ENCODE measurements at regions not wholly inside any gene's neighbourhood (a gene's known extent, or its start where the extent isn't known, plus 50 kb on each side); places are given as distances from the start of the nearest gene placed in this dataset.

DNA sequence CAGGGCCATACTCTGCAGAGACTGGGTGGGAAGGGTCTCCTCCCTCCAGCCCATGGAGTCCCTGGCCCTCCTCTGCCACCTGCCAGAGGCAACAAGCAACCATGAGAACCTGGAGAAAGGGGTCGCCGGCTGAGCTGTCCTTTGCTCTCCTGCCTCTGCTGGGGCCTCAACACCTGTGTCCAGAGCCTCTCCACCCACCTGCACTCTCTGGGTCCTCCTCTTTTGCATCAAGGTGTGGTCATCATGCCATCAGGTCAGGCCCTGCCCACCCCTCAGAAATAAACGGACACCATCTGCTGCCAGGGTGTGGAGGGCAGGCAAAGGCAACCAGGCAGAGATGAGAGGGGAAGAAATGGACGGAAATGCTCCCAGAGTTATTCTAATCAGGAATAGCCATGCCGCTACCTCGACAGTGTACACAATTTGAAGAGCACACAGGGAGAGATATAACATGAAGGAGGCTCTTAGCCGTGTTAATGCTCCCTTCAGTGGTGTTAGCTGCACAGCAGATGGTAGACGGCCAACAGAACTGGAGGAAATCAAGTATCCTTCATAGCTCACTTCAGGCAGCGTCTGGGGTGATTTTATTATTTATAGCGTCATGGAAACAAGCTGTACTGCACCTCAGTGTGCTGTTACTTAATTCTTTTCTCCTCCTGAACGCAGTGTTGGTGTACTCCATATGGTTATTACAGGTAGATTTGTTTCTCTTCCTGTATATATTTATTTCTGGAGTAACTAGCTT is 247.9 kb downstream of the TSN start:
- H3K27ac Mint-ChIP-seq (ENCODE audit: unreplicated experiment), result no peak overlapping the region
- Histone ChIP-seq H3K4me3 (ENCODE audit: insufficient read depth, low read depth, low read length) (no peak overlapping the region), H3K27ac (ENCODE audit: low read depth, low read length) (no peak overlapping the region), H3K4me1 (ENCODE audit: insufficient read depth, low read length) (peaks cover 7% of the 10 kb centered on the region), H4K20me1 (ENCODE audit: insufficient read depth, low read length) (no peaks in the 10 kb centered on the region), H2AFZ (ENCODE audit: low read depth, low read length) (no peak overlapping the region), H3K27me3 (ENCODE audit: insufficient read depth, low read length) (no peaks in the 10 kb centered on the region), H3K9me3 (ENCODE audit: insufficient read depth, low read depth, low read length) (no peaks in the 10 kb centered on the region), H3K36me3 (ENCODE audit: insufficient read depth, low read length) (no peaks in the 10 kb centered on the region), H3K79me2 (ENCODE audit: insufficient read depth, low read length) (no peaks in the 10 kb centered on the region), H3K9ac (ENCODE audit: low read length) (no peak overlapping the region), H3K4me2 (ENCODE audit: low read length) (no peak overlapping the region)
- H3K4me3 Mint-ChIP-seq (ENCODE audit: unreplicated experiment), result no peak overlapping the region
- H3K27me3 Mint-ChIP-seq (ENCODE audit: low read depth, unreplicated experiment), result peaks cover 9% of the 10 kb centered on the region
- peaks cover 19% of the 10 kb centered on the region for H3K4me1 Mint-ChIP-seq (ENCODE audit: low read depth, unreplicated experiment)
- peaks cover 2% of the 10 kb centered on the region for H3K9me3 Mint-ChIP-seq (ENCODE audit: unreplicated experiment)
- TF ChIP-seq EZH2 (IDR thresholded peaks at IDR 0.05; ENCODE audit: insufficient read depth, low read length), result no peak
- TF ChIP-seq, protein P1, sequence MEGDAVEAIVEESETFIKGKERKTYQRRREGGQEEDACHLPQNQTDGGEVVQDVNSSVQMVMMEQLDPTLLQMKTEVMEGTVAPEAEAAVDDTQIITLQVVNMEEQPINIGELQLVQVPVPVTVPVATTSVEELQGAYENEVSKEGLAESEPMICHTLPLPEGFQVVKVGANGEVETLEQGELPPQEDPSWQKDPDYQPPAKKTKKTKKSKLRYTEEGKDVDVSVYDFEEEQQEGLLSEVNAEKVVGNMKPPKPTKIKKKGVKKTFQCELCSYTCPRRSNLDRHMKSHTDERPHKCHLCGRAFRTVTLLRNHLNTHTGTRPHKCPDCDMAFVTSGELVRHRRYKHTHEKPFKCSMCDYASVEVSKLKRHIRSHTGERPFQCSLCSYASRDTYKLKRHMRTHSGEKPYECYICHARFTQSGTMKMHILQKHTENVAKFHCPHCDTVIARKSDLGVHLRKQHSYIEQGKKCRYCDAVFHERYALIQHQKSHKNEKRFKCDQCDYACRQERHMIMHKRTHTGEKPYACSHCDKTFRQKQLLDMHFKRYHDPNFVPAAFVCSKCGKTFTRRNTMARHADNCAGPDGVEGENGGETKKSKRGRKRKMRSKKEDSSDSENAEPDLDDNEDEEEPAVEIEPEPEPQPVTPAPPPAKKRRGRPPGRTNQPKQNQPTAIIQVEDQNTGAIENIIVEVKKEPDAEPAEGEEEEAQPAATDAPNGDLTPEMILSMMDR (IDR thresholded peaks at IDR 0.05; ENCODE audit: insufficient read depth, low read depth, low read length), result no peak
- H3K36me3 Mint-ChIP-seq (ENCODE audit: low read depth, unreplicated experiment), result no peaks in the 10 kb centered on the region
- FAIRE-seq (no peak), DNase-seq (ENCODE audit: low read depth) (no peak)

DNA sequence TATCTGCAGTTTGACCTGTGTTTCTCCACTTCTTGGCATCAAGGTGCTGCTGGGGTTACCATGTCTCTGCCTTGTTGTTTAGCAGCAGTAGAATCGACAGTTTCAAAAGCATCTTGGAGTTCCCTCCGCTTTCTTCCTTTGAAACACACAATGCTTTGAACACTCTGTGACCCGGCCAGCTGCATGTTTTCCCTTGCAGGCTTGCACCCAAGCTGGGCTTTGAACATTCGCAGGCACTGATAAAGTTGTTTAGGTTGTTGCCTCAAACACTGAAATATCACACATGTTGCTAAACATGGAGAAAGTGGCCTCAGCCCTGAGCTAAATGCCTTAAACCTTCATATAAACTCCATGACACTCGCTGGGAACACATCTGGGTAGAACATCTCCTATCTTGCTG is 251.7 kb downstream of the TSN start:
- H3K4me1 Mint-ChIP-seq (ENCODE audit: low read depth, unreplicated experiment), result peaks cover 19% of the 10 kb centered on the region
- H3K27me3 ChIP-seq (ENCODE audit: insufficient read depth, low read length), result no peaks in the 10 kb centered on the region
- no peaks in the 10 kb centered on the region for H4K20me1 ChIP-seq (ENCODE audit: insufficient read depth, low read length)
- H3K4me1 ChIP-seq (ENCODE audit: insufficient read depth, low read length), result no peaks in the 10 kb centered on the region
- no peaks in the 10 kb centered on the region for H3K36me3 ChIP-seq (ENCODE audit: insufficient read depth, low read length)
- peaks cover under 1% of the 10 kb centered on the region for H3K9me3 Mint-ChIP-seq (ENCODE audit: unreplicated experiment)
- FAIRE-seq (no peak), DNase-seq (ENCODE audit: low read depth) (no peak)
- H2AFZ ChIP-seq (ENCODE audit: low read depth, low read length), result no peak overlapping the region
- no peak overlapping the region for H3K9ac ChIP-seq (ENCODE audit: low read length)
- peaks cover 6% of the 10 kb centered on the region for H3K27me3 Mint-ChIP-seq (ENCODE audit: low read depth, unreplicated experiment)
- H3K79me2 ChIP-seq (ENCODE audit: insufficient read depth, low read length), result no peaks in the 10 kb centered on the region
- TF ChIP-seq EZH2 (IDR thresholded peaks at IDR 0.05; ENCODE audit: insufficient read depth, low read length), result no peak
- TF ChIP-seq, protein P1 (IDR thresholded peaks at IDR 0.05; ENCODE audit: insufficient read depth, low read depth, low read length), result no peak
- H3K9me3 ChIP-seq (ENCODE audit: insufficient read depth, low read depth, low read length), result no peaks in the 10 kb centered on the region
- H3K27ac Mint-ChIP-seq (ENCODE audit: unreplicated experiment), result peak overlapping the region; percentile 58
- H3K36me3 Mint-ChIP-seq (ENCODE audit: low read depth, unreplicated experiment), result no peaks in the 10 kb centered on the region
- no peak overlapping the region for H3K4me2 ChIP-seq (ENCODE audit: low read length)
- no peak overlapping the region for H3K27ac ChIP-seq (ENCODE audit: low read depth, low read length)
- H3K4me3 ChIP-seq (ENCODE audit: insufficient read depth, low read depth, low read length), result no peak overlapping the region
- H3K4me3 Mint-ChIP-seq (ENCODE audit: unreplicated experiment), result no peak overlapping the region

DNA sequence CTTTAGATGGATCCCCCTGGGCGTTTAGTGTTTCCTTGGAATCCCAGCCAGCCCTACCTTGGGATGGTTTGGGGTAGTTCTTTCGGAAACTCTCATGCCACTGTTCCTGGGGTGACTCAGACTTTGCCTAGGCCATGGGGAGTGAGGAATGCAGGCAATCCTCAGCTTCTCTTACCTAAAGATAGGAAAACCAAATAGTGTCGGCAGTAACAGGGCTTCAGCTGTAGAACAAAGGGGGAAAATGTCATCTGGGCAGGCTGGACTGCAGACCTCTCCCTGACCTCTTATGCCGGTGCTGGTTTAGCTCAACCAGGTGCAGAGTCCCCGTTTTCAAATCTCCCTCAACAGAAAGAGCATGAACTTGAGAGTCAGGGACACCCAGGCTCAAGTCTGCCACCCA is 252.1 kb downstream of the TSN start:
- H2AFZ ChIP-seq (ENCODE audit: low read depth, low read length), result no peak overlapping the region
- peaks cover 6% of the 10 kb centered on the region for H3K27me3 Mint-ChIP-seq (ENCODE audit: low read depth, unreplicated experiment)
- no peak overlapping the region for H3K27ac ChIP-seq (ENCODE audit: low read depth, low read length)
- peaks cover 2% of the 10 kb centered on the region for H3K9me3 Mint-ChIP-seq (ENCODE audit: unreplicated experiment)
- H3K27me3 ChIP-seq (ENCODE audit: insufficient read depth, low read length), result no peaks in the 10 kb centered on the region
- H3K36me3 Mint-ChIP-seq (ENCODE audit: low read depth, unreplicated experiment), result no peaks in the 10 kb centered on the region
- H3K4me2 ChIP-seq (ENCODE audit: low read length), result no peak overlapping the region
- no peak overlapping the region for H3K9ac ChIP-seq (ENCODE audit: low read length)
- no peaks in the 10 kb centered on the region for H4K20me1 ChIP-seq (ENCODE audit: insufficient read depth, low read length)
- H3K4me3 Mint-ChIP-seq (ENCODE audit: unreplicated experiment), result no peak overlapping the region
- no peaks in the 10 kb centered on the region for H3K36me3 ChIP-seq (ENCODE audit: insufficient read depth, low read length)
- peaks cover 21% of the 10 kb centered on the region for H3K4me1 Mint-ChIP-seq (ENCODE audit: low read depth, unreplicated experiment)
- H3K4me3 ChIP-seq (ENCODE audit: insufficient read depth, low read depth, low read length), result no peak overlapping the region
- no peaks in the 10 kb centered on the region for H3K9me3 ChIP-seq (ENCODE audit: insufficient read depth, low read depth, low read length)
- no peaks in the 10 kb centered on the region for H3K79me2 ChIP-seq (ENCODE audit: insufficient read depth, low read length)
- no peaks in the 10 kb centered on the region for H3K4me1 ChIP-seq (ENCODE audit: insufficient read depth, low read length)
- FAIRE-seq (no peak), DNase-seq (ENCODE audit: low read depth) (no peak)
- TF ChIP-seq, protein P1 (IDR thresholded peaks at IDR 0.05; ENCODE audit: insufficient read depth, low read depth, low read length), result no peak
- no peak for TF ChIP-seq EZH2 (IDR thresholded peaks at IDR 0.05; ENCODE audit: insufficient read depth, low read length)
- peak overlapping the region; percentile 58 for H3K27ac Mint-ChIP-seq (ENCODE audit: unreplicated experiment)
